H9 (cell line): ENCODE measurements at regions not wholly inside any gene's neighbourhood (a gene's known extent, or its start where the extent isn't known, plus 50 kb on each side); places are given as distances from the start of the nearest gene placed in this dataset.
"Not testable (repeated sequence)": the region's sequence is repeated elsewhere in the genome, so short reads cannot be mapped to it uniquely, and the experiment has no call there.

Source experiments
- DNase-seq: peaks from one replicate; pipeline ENCODE4 v3.0.0-alpha.2; 2017
- H2AFZ ChIP-seq: one replicate; pipeline ENCODE4 v1.6.1; 2013; ENCODE audit warnings: mild to moderate bottlenecking, low read length, control low read depth, moderate library complexity
- H2AK5ac ChIP-seq: 2 replicates; pipeline ENCODE4 v1.6.1; 2013; ENCODE audit warnings: low read length, control low read depth, mixed read lengths; ENCODE audit not compliant: insufficient read length
- H2BK120ac ChIP-seq: one replicate; pipeline ENCODE4 v1.6.1; 2013; ENCODE audit warnings: low read depth, mild to moderate bottlenecking, low read length, control low read depth, inconsistent platforms; ENCODE audit not compliant: poor library complexity, severe bottlenecking
- H2BK12ac ChIP-seq: 2 replicates; pipeline ENCODE4 v1.6.1; 2013; ENCODE audit warnings: low read length, control low read depth, mixed read lengths, low read depth; ENCODE audit not compliant: insufficient read length
- H2BK15ac ChIP-seq: 2 replicates; pipeline ENCODE4 v1.6.1; 2013; ENCODE audit warnings: low read depth, low read length, control low read depth
- H2BK20ac ChIP-seq: one replicate; pipeline ENCODE4 v1.6.1; 2013; ENCODE audit warnings: low read depth, mild to moderate bottlenecking, low read length, control low read depth, inconsistent platforms; ENCODE audit not compliant: poor library complexity, severe bottlenecking
- H2BK5ac ChIP-seq: 2 replicates; pipeline ENCODE4 v1.6.1; 2013; ENCODE audit warnings: low read length, control low read depth, mixed read lengths; ENCODE audit not compliant: insufficient read length
- H3K14ac ChIP-seq: 2 replicates; pipeline ENCODE4 v1.6.1; 2013; ENCODE audit warnings: low read length, control low read depth; ENCODE audit not compliant: insufficient read depth
- H3K18ac ChIP-seq: 2 replicates; pipeline ENCODE4 v1.6.1; 2013; ENCODE audit warnings: low read depth, mild to moderate bottlenecking, mixed read lengths, low read length, control low read depth; ENCODE audit not compliant: insufficient read length
- H3K23ac ChIP-seq: 2 replicates; pipeline ENCODE4 v1.6.1; 2013; ENCODE audit warnings: low read length, control low read depth, mixed read lengths, low read depth; ENCODE audit not compliant: insufficient read length
- H3K23me2 ChIP-seq: 2 replicates; pipeline ENCODE4 v1.6.1; 2013; ENCODE audit warnings: low read depth, mild to moderate bottlenecking, mixed read lengths, low read length, control low read depth; ENCODE audit not compliant: insufficient read length, poor library complexity, severe bottlenecking
- H3K27ac ChIP-seq: 2 replicates; pipeline ENCODE4 v1.5.1; 2013; ENCODE audit warnings: low read length, control low read depth, mixed read lengths, low read depth; ENCODE audit not compliant: insufficient read length
- H3K27me3 ChIP-seq: 2 replicates; pipeline ENCODE4 v1.6.1; 2013; ENCODE audit warnings: low read length, control low read depth, inconsistent platforms; ENCODE audit not compliant: insufficient read depth
- H3K4ac ChIP-seq: 2 replicates; pipeline ENCODE4 v1.6.1; 2013; ENCODE audit warnings: low read depth, mild to moderate bottlenecking, control low read depth, inconsistent platforms, low read length, moderate library complexity
- H3K4me1 ChIP-seq: 2 replicates; pipeline ENCODE4 v1.6.1; 2013; ENCODE audit warnings: low read length, control low read depth, inconsistent platforms; ENCODE audit not compliant: insufficient read depth
- H3K4me2 ChIP-seq: 2 replicates; pipeline ENCODE4 v1.6.1; 2013; ENCODE audit warnings: low read length, control low read depth, mixed read lengths; ENCODE audit not compliant: insufficient read length, insufficient read depth
- H3K56ac ChIP-seq: 2 replicates; pipeline ENCODE4 v1.6.1; 2013; ENCODE audit warnings: low read depth, mild to moderate bottlenecking, mixed read lengths, low read length, control low read depth; ENCODE audit not compliant: insufficient read length
- H3K79me1 ChIP-seq: 2 replicates; pipeline ENCODE4 v1.6.1; 2013; ENCODE audit warnings: low read depth, mild to moderate bottlenecking, moderate library complexity, low read length, control low read depth, inconsistent platforms; ENCODE audit not compliant: insufficient read depth, poor library complexity, severe bottlenecking
- H3K79me2 ChIP-seq: 2 replicates; pipeline ENCODE4 v1.6.1; 2013; ENCODE audit warnings: low read length, control low read depth, inconsistent platforms; ENCODE audit not compliant: insufficient read depth
- H3K9ac ChIP-seq: 2 replicates; pipeline ENCODE4 v1.6.1; 2013; ENCODE audit warnings: low read length, control low read depth, mixed read lengths; ENCODE audit not compliant: insufficient read length; ENCODE audit errors: extremely low read depth
- H3K9me3 ChIP-seq: one replicate; pipeline ENCODE4 v1.6.1; 2013; ENCODE audit warnings: low read depth, low read length, inconsistent platforms; ENCODE audit not compliant: control insufficient read depth
- H3T11ph ChIP-seq: one replicate; pipeline ENCODE4 v1.6.1; 2013; ENCODE audit warnings: mild to moderate bottlenecking, low read length, control low read depth, inconsistent platforms
- H4K20me1 ChIP-seq: one replicate; pipeline ENCODE4 v1.6.1; 2013; ENCODE audit not compliant: control insufficient read depth, insufficient read length, insufficient read depth
- H4K5ac ChIP-seq: 2 replicates; pipeline ENCODE4 v1.6.1; 2013; ENCODE audit warnings: low read depth, mild to moderate bottlenecking, mixed read lengths, low read length, control low read depth; ENCODE audit not compliant: insufficient read length
- H4K8ac ChIP-seq: replicated peaks from 2 replicates; pipeline ENCODE4 v1.6.1; 2013; ENCODE audit warnings: low read length, control low read depth, mixed read lengths, low read depth; ENCODE audit not compliant: insufficient read length
- H4K91ac ChIP-seq: 2 replicates; pipeline ENCODE4 v1.6.1; 2013; ENCODE audit warnings: low read depth, mild to moderate bottlenecking, moderate library complexity, mixed read lengths, low read length, control low read depth; ENCODE audit not compliant: insufficient read length
- H3K27ac Mint-ChIP-seq, 3 experiments: 2 replicates in 2 of 3; 3 replicates in 1 of 3; pipeline ENCODE4 v1.8.0; 2020 to 2021; ENCODE audit warnings: mixed read lengths in 3 of 3, mild to moderate bottlenecking in 1 of 3, moderate library complexity in 1 of 3
- H3K27me3 Mint-ChIP-seq: 2 replicates; pipeline ENCODE4 v1.8.0; 2021; ENCODE audit warnings: low read depth, mild to moderate bottlenecking, moderate library complexity, mixed read lengths
- H3K36me3 Mint-ChIP-seq, 3 experiments: 2 replicates in 2 of 3; 3 replicates in 1 of 3; pipeline ENCODE4 v1.8.0; 2020 to 2021; ENCODE audit warnings: low read depth in 3 of 3, mixed read lengths in 3 of 3; ENCODE audit not compliant: insufficient read depth in 1 of 3
- H3K4me1 Mint-ChIP-seq, 2 experiments: 2 replicates each; pipeline ENCODE4 v1.8.0; 2020; ENCODE audit warnings: mixed read lengths in 2 of 2
- H3K4me3 Mint-ChIP-seq, 2 experiments: 2 replicates in 1 of 2; 3 replicates in 1 of 2; pipeline ENCODE4 v1.8.0; 2020 to 2021; ENCODE audit warnings: mild to moderate bottlenecking in 2 of 2, mixed read lengths in 2 of 2, moderate library complexity in 1 of 2
- H3K9me3 Mint-ChIP-seq, 2 experiments: 2 replicates in 1 of 2; 3 replicates in 1 of 2; pipeline ENCODE4 v1.8.0; 2020; ENCODE audit warnings: mild to moderate bottlenecking in 2 of 2, mixed read lengths in 2 of 2, moderate library complexity in 1 of 2
- WGBS: extraction: QIAGEN DNeasy Blood & Tissue Kit; methylation state at CpG from one replicate; pipeline ENCODE4 v1.1.7; 2013; ENCODE audit warnings: missing lambda C conversion rate, low lambda C conversion rate, mixed read lengths; ENCODE audit not compliant: insufficient read length; ENCODE audit errors: extremely low coverage; 5-methylcytosine and 5-hydroxymethylcytosine counted together

DNA sequence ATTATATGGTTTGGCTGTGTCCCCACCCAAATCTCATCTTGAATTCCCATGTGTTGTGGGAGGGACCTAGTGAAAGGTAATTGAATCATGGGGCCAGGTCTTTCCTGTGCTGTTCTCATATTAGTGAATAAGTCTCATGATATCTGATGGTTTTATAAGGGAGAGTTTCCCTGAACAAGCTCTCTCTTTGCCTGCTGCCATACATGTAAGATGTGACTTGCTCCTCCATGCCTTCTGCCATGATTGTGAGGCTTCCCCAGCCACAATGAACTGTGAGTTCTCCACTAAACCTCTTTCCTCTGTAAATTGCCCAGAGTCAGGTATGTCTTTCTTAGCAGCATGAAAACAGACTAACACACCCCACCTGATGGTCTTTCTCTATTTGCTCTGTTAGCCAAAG, 112.1 kb downstream of the TENT5C start:
- H3K56ac ChIP-seq, H3K18ac ChIP-seq, H3K4ac ChIP-seq, H3K27me3 ChIP-seq, H2BK20ac ChIP-seq, H3K79me2 ChIP-seq, H2BK15ac ChIP-seq, DNase-seq, H3K4me1 ChIP-seq, H3K4me1 Mint-ChIP-seq, H3K27ac ChIP-seq, H3K9me3 ChIP-seq, H4K8ac ChIP-seq, H2BK12ac ChIP-seq, H2BK5ac ChIP-seq, H2AFZ ChIP-seq, H4K91ac ChIP-seq, H3K23ac ChIP-seq, H4K5ac ChIP-seq, H4K20me1 ChIP-seq, H2AK5ac ChIP-seq, H2BK120ac ChIP-seq, H3K9ac ChIP-seq, H3K23me2 ChIP-seq, H3K4me2 ChIP-seq, H3T11ph ChIP-seq, H3K4me3 Mint-ChIP-seq, H3K14ac ChIP-seq, H3K79me1 ChIP-seq, H3K27me3 Mint-ChIP-seq, H3K27ac Mint-ChIP-seq: not testable (repeated sequence)
- peaks cover 65 to 70% of the 10 kb centered on the region in 2 experiments for H3K9me3 Mint-ChIP-seq
- peaks cover 16 to 46% (median 33%) of the 10 kb centered on the region in 3 experiments for H3K36me3 Mint-ChIP-seq

DNA sequence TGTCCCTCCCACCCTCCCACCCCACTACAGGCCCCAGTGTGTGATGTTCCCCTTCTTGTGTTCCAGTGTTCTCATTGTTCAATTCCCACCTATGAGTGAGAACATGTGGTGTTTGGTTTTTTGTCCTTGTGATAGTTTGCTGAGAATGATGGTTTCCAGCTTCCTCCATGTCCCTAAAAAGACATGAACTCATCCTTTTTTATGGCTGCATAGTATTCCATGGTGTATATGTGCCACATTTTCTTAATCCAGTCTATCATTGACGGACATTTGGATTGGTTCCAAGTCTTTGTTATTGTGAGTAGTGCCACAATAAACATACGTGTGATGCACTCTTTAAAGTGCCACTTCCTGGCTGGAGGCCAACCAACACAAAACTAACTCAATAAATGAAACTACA, 112.7 kb downstream of the TENT5C start:
- Mint-ChIP-seq H3K36me3 (peaks cover 16 to 46% (median 33%) of the 10 kb centered on the region in 3 experiments), H3K9me3 (peaks cover 71 to 73% of the 10 kb centered on the region in 2 experiments)
- not testable (repeated sequence) for H3K9me3 ChIP-seq, DNase-seq, H3K56ac ChIP-seq, H3K23ac ChIP-seq, H2BK20ac ChIP-seq, H3K27ac Mint-ChIP-seq, H3K9ac ChIP-seq, H3K4me1 ChIP-seq, H3T11ph ChIP-seq, H4K91ac ChIP-seq, H2AK5ac ChIP-seq, H3K27me3 Mint-ChIP-seq, H2BK15ac ChIP-seq, H3K4me3 Mint-ChIP-seq, H3K4me2 ChIP-seq, H2BK12ac ChIP-seq, H2AFZ ChIP-seq, H3K27ac ChIP-seq, H3K23me2 ChIP-seq, H3K79me2 ChIP-seq, H3K27me3 ChIP-seq, H3K79me1 ChIP-seq, H3K4ac ChIP-seq, H2BK5ac ChIP-seq, H3K14ac ChIP-seq, H3K18ac ChIP-seq, H3K4me1 Mint-ChIP-seq, H4K5ac ChIP-seq, H4K8ac ChIP-seq, H4K20me1 ChIP-seq, H2BK120ac ChIP-seq
- no CpG with 5 or more reads among the region's 2 CpGs for WGBS
